ENCODE measurements at regions not wholly inside any gene's neighbourhood (a gene's known extent, or its start where the extent isn't known, plus 50 kb on each side); places are given as distances from the start of the nearest gene placed in this dataset.

- no peak overlapping the region for H3K27ac Mint-ChIP-seq
- no peaks in the 10 kb centered on the region for H3K27me3 Mint-ChIP-seq
- ATAC-seq (ENCODE audit: low read depth in 2 of 2) (no peak), DNase-seq (no peak)
- H3K36me3 Mint-ChIP-seq: no peaks in the 10 kb centered on the region
- Histone ChIP-seq H3K9me3 (ENCODE audit: control insufficient read depth in 2 of 2, low read length in 2 of 2) (peaks cover 0 to 4% of the 10 kb centered on the region in 2 experiments), H3K4me3 (ENCODE audit: low read depth, low read length) (no peak overlapping the region), H3K36me3 (ENCODE audit: control insufficient read depth, insufficient read depth, low read length) (no peaks in the 10 kb centered on the region), H3K27ac (ENCODE audit: insufficient read depth, low read length, poor library complexity, severe bottlenecking) (no peak overlapping the region), H3K27me3 (ENCODE audit: control insufficient read depth, insufficient read depth, low read length) (no peaks in the 10 kb centered on the region), H3K4me1 (ENCODE audit: control insufficient read depth, insufficient read depth, low read length, poor library complexity, severe bottlenecking) (no peaks in the 10 kb centered on the region)
- H3K4me1 Mint-ChIP-seq: no peaks in the 10 kb centered on the region
- no peak overlapping the region for H3K4me3 Mint-ChIP-seq
- H3K9me3 Mint-ChIP-seq: peaks cover 0 to 3% (median 0%) of the 10 kb centered on the region in 7 donors
Measured at GRCh38 chr5:92969781-92970237, 611.2 kb downstream of the NR2F1-AS1 start.

- Mint-ChIP-seq H3K9me3 (peaks cover 0 to 1% (median 0%) of the 10 kb centered on the region in 7 donors), H3K4me3 (no peak overlapping the region), H3K27ac (no peak overlapping the region), H3K4me1 (no peaks in the 10 kb centered on the region), H3K27me3 (no peaks in the 10 kb centered on the region), H3K36me3 (no peaks in the 10 kb centered on the region)
- no peaks in the 10 kb centered on the region for H3K36me3 ChIP-seq (ENCODE audit: control insufficient read depth, insufficient read depth, low read length)
- H3K27me3 ChIP-seq (ENCODE audit: control insufficient read depth, insufficient read depth, low read length): no peaks in the 10 kb centered on the region
- no peaks in the 10 kb centered on the region for H3K4me1 ChIP-seq (ENCODE audit: control insufficient read depth, insufficient read depth, low read length, poor library complexity, severe bottlenecking)
- no peak for ATAC-seq (ENCODE audit: low read depth in 2 of 2)
- H3K4me3 ChIP-seq (ENCODE audit: low read depth, low read length): no peak overlapping the region
- DNase-seq: no peak
- no peak overlapping the region for H3K27ac ChIP-seq (ENCODE audit: insufficient read depth, low read length, poor library complexity, severe bottlenecking)
- no peaks in the 10 kb centered on the region for H3K9me3 ChIP-seq (ENCODE audit: control insufficient read depth in 2 of 2, low read length in 2 of 2)
Measured at GRCh38 chr5:92969191-92969780, 611.7 kb downstream of the NR2F1-AS1 start.

GRCh38 chr5:92963800-92964199, 617.2 kb downstream of the NR2F1-AS1 start:
- Mint-ChIP-seq H3K9me3 (peaks cover 0 to 10% (median 0%) of the 10 kb centered on the region in 7 donors), H3K4me1 (no peaks in the 10 kb centered on the region), H3K27me3 (no peaks in the 10 kb centered on the region), H3K4me3 (no peak overlapping the region), H3K27ac (no peak overlapping the region), H3K36me3 (no peaks in the 10 kb centered on the region)
- no peak overlapping the region for H3K4me3 ChIP-seq (ENCODE audit: low read depth, low read length)
- H3K27me3 ChIP-seq (ENCODE audit: control insufficient read depth, insufficient read depth, low read length): no peaks in the 10 kb centered on the region
- no peaks in the 10 kb centered on the region for H3K36me3 ChIP-seq (ENCODE audit: control insufficient read depth, insufficient read depth, low read length)
- DNase-seq: no peak
- no peaks in the 10 kb centered on the region for H3K4me1 ChIP-seq (ENCODE audit: control insufficient read depth, insufficient read depth, low read length, poor library complexity, severe bottlenecking)
- no peak for ATAC-seq (ENCODE audit: low read depth in 2 of 2)
- H3K9me3 ChIP-seq (ENCODE audit: control insufficient read depth in 2 of 2, low read length in 2 of 2): no peaks in the 10 kb centered on the region
- H3K27ac ChIP-seq (ENCODE audit: insufficient read depth, low read length, poor library complexity, severe bottlenecking): no peak overlapping the region

- H3K36me3 ChIP-seq (ENCODE audit: control insufficient read depth, insufficient read depth, low read length): no peaks in the 10 kb centered on the region
- H3K36me3 Mint-ChIP-seq: no peaks in the 10 kb centered on the region
- H3K4me1 Mint-ChIP-seq: no peaks in the 10 kb centered on the region
- no peaks in the 10 kb centered on the region for H3K27me3 Mint-ChIP-seq
- no peak for ATAC-seq (ENCODE audit: low read depth in 2 of 2)
- no peak overlapping the region for H3K27ac ChIP-seq (ENCODE audit: insufficient read depth, low read length, poor library complexity, severe bottlenecking)
- H3K4me3 ChIP-seq (ENCODE audit: low read depth, low read length): no peak overlapping the region
- DNase-seq: no peak
- no peaks in the 10 kb centered on the region for H3K27me3 ChIP-seq (ENCODE audit: control insufficient read depth, insufficient read depth, low read length)
- H3K4me1 ChIP-seq (ENCODE audit: control insufficient read depth, insufficient read depth, low read length, poor library complexity, severe bottlenecking): no peaks in the 10 kb centered on the region
- no peak overlapping the region for H3K4me3 Mint-ChIP-seq
- H3K9me3 ChIP-seq (ENCODE audit: control insufficient read depth in 2 of 2, low read length in 2 of 2): no peaks in the 10 kb centered on the region
- no peak overlapping the region for H3K27ac Mint-ChIP-seq
- peaks cover 0 to 10% (median 0%) of the 10 kb centered on the region in 7 donors for H3K9me3 Mint-ChIP-seq
Measured at GRCh38 chr5:92962752-92963151, 618.3 kb downstream of the NR2F1-AS1 start.

GRCh38 chr5:92956886-92957285, 624.1 kb downstream of the NR2F1-AS1 start:
- H3K4me3 Mint-ChIP-seq: no peak overlapping the region
- H3K27me3 Mint-ChIP-seq: no peaks in the 10 kb centered on the region
- H3K4me1 Mint-ChIP-seq: no peaks in the 10 kb centered on the region
- peaks cover 4 to 6% of the 10 kb centered on the region in 2 experiments for H3K9me3 ChIP-seq (ENCODE audit: control insufficient read depth in 2 of 2, low read length in 2 of 2)
- no peaks in the 10 kb centered on the region for H3K4me1 ChIP-seq (ENCODE audit: control insufficient read depth, insufficient read depth, low read length, poor library complexity, severe bottlenecking)
- H3K27me3 ChIP-seq (ENCODE audit: control insufficient read depth, insufficient read depth, low read length): no peaks in the 10 kb centered on the region
- ATAC-seq (ENCODE audit: low read depth in 2 of 2): no peak
- no peak for DNase-seq
- peaks cover 2 to 26% (median 6%) of the 10 kb centered on the region in 7 donors for H3K9me3 Mint-ChIP-seq
- no peaks in the 10 kb centered on the region for H3K36me3 ChIP-seq (ENCODE audit: control insufficient read depth, insufficient read depth, low read length)
- H3K36me3 Mint-ChIP-seq: no peaks in the 10 kb centered on the region
- H3K27ac Mint-ChIP-seq: no peak overlapping the region
- no peak overlapping the region for H3K4me3 ChIP-seq (ENCODE audit: low read depth, low read length)
- H3K27ac ChIP-seq (ENCODE audit: insufficient read depth, low read length, poor library complexity, severe bottlenecking): no peak overlapping the region

- Mint-ChIP-seq H3K36me3 (no peaks in the 10 kb centered on the region), H3K4me3 (no peak overlapping the region), H3K4me1 (no peaks in the 10 kb centered on the region), H3K27me3 (no peaks in the 10 kb centered on the region), H3K27ac (no peak overlapping the region), H3K9me3 (peaks cover 2 to 46% (median 14%) of the 10 kb centered on the region in 7 donors)
- Histone ChIP-seq H3K36me3 (ENCODE audit: control insufficient read depth, insufficient read depth, low read length) (no peaks in the 10 kb centered on the region), H3K4me1 (ENCODE audit: control insufficient read depth, insufficient read depth, low read length, poor library complexity, severe bottlenecking) (no peaks in the 10 kb centered on the region), H3K9me3 (ENCODE audit: control insufficient read depth in 2 of 2, low read length in 2 of 2) (peaks cover 6 to 9% of the 10 kb centered on the region in 2 experiments), H3K4me3 (ENCODE audit: low read depth, low read length) (no peak overlapping the region), H3K27ac (ENCODE audit: insufficient read depth, low read length, poor library complexity, severe bottlenecking) (no peak overlapping the region), H3K27me3 (ENCODE audit: control insufficient read depth, insufficient read depth, low read length) (no peaks in the 10 kb centered on the region)
- no peak for DNase-seq
- ATAC-seq (ENCODE audit: low read depth in 2 of 2): no peak
Measured at GRCh38 chr5:92952243-92952642, 628.8 kb downstream of the NR2F1-AS1 start.

GRCh38 chr5:92951746-92952145, 629.3 kb downstream of the NR2F1-AS1 start:
- no peak for DNase-seq
- H3K36me3 ChIP-seq (ENCODE audit: control insufficient read depth, insufficient read depth, low read length): no peaks in the 10 kb centered on the region
- no peak overlapping the region for H3K4me3 ChIP-seq (ENCODE audit: low read depth, low read length)
- no peaks in the 10 kb centered on the region for H3K4me1 Mint-ChIP-seq
- H3K9me3 Mint-ChIP-seq: peaks cover 2 to 46% (median 15%) of the 10 kb centered on the region in 7 donors
- peaks cover 6 to 9% of the 10 kb centered on the region in 2 experiments for H3K9me3 ChIP-seq (ENCODE audit: control insufficient read depth in 2 of 2, low read length in 2 of 2)
- H3K27me3 Mint-ChIP-seq: no peaks in the 10 kb centered on the region
- no peak overlapping the region for H3K27ac Mint-ChIP-seq
- H3K4me3 Mint-ChIP-seq: no peak overlapping the region
- ATAC-seq (ENCODE audit: low read depth in 2 of 2): no peak
- H3K36me3 Mint-ChIP-seq: no peaks in the 10 kb centered on the region
- H3K27me3 ChIP-seq (ENCODE audit: control insufficient read depth, insufficient read depth, low read length): no peaks in the 10 kb centered on the region
- no peaks in the 10 kb centered on the region for H3K4me1 ChIP-seq (ENCODE audit: control insufficient read depth, insufficient read depth, low read length, poor library complexity, severe bottlenecking)
- H3K27ac ChIP-seq (ENCODE audit: insufficient read depth, low read length, poor library complexity, severe bottlenecking): no peak overlapping the region

GRCh38 chr5:92946546-92946945, 634.5 kb downstream of the NR2F1-AS1 start:
- Histone ChIP-seq H3K27ac (ENCODE audit: insufficient read depth, low read length, poor library complexity, severe bottlenecking) (no peak overlapping the region), H3K4me1 (ENCODE audit: control insufficient read depth, insufficient read depth, low read length, poor library complexity, severe bottlenecking) (no peaks in the 10 kb centered on the region), H3K9me3 (ENCODE audit: control insufficient read depth in 2 of 2, low read length in 2 of 2) (peaks cover 0 to 2% of the 10 kb centered on the region in 2 experiments), H3K36me3 (ENCODE audit: control insufficient read depth, insufficient read depth, low read length) (no peaks in the 10 kb centered on the region), H3K27me3 (ENCODE audit: control insufficient read depth, insufficient read depth, low read length) (no peaks in the 10 kb centered on the region), H3K4me3 (ENCODE audit: low read depth, low read length) (no peak overlapping the region)
- H3K4me3 Mint-ChIP-seq: no peak overlapping the region
- H3K27me3 Mint-ChIP-seq: no peaks in the 10 kb centered on the region
- no peaks in the 10 kb centered on the region for H3K4me1 Mint-ChIP-seq
- H3K27ac Mint-ChIP-seq: no peak overlapping the region
- H3K9me3 Mint-ChIP-seq: peaks cover 0 to 21% (median 8%) of the 10 kb centered on the region in 7 donors
- no peaks in the 10 kb centered on the region for H3K36me3 Mint-ChIP-seq
- no peak for ATAC-seq (ENCODE audit: low read depth in 2 of 2)
- DNase-seq: no peak

All from CD4-positive, CD25-positive, alpha-beta regulatory T cell (primary cell).